Muscle layer of colon (tissue), 2 donors: ENCODE measurements at regions not wholly inside any gene's neighbourhood (a gene's known extent, or its start where the extent isn't known, plus 50 kb on each side); places are given as distances from the start of the nearest gene placed in this dataset.
A peak's percentile ranks its signal among the peaks of the same experiment; 100 is the strongest.
"Not testable (repeated sequence)": the region's sequence is repeated elsewhere in the genome, so short reads cannot be mapped to it uniquely, and the experiment has no call there.

Experiments used
- H3K27ac ChIP-seq: one replicate; pipeline ENCODE4 v1.7.0; 2013; ENCODE audit warnings: low read depth, mild to moderate bottlenecking, low read length, moderate library complexity
- H3K27me3 ChIP-seq, 2 donors: one replicate each; pipeline ENCODE4 v1.7.0; 2013; ENCODE audit warnings: low read length in 2 of 2, mild to moderate bottlenecking in 2 of 2; ENCODE audit not compliant: insufficient read depth in 2 of 2, control insufficient read depth in 1 of 2
- H3K36me3 ChIP-seq: one replicate; pipeline ENCODE4 v1.7.0; 2013; ENCODE audit warnings: mild to moderate bottlenecking, low read length; ENCODE audit not compliant: insufficient read depth
- H3K4me1 ChIP-seq: one replicate; pipeline ENCODE4 v1.7.0; 2013; ENCODE audit warnings: mild to moderate bottlenecking, low read length; ENCODE audit not compliant: insufficient read depth
- H3K4me3 ChIP-seq, 2 donors: one replicate each; pipeline ENCODE4 v1.7.0; 2013; ENCODE audit warnings: low read length in 2 of 2, low read depth in 1 of 2, mild to moderate bottlenecking in 1 of 2, moderate library complexity in 1 of 2
- H3K9ac ChIP-seq: one replicate; pipeline ENCODE4 v1.7.0; 2013; ENCODE audit warnings: low read length
- H3K9me3 ChIP-seq: one replicate; pipeline ENCODE4 v1.7.0; 2013; ENCODE audit warnings: mild to moderate bottlenecking, low read length
- donor health status: abdominal sarcoma.
- donor health status: Adenocarcinoma of cecum.

DNA sequence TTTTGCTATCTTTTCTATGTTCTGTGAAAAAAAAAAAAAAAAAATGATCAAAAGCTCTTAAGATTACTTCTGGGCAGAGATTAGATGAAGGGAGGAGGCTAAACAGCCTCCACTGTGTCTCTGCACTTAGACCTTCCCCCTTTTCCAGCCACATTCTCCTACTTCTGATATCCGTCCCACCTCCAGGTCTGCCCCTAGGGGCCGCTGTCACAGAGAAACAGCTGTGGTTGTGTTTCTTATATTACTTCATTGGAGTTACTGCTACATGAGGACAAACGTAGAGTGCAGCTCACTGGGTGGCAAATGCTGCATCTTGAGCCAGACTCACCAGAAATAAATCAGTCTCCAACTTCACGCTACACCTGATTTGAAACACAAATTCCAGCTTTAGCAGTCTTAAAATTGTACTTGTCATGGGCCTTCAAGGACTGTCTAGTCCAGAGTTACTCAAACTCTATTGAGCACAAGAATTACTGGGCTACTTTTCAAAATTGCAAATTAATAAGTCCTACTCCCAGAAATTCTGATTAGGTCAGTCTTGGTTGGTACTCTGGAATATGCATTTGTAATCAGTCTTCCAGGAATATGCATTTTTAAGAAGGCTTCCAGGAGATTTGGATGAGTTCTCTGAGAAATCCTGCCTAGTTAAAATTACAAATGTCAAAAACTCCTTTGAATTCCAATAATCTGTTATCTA is 125.2 kb upstream of the PTBP2 start:
- Histone ChIP-seq H3K4me3 (no peak overlapping the region), H3K27me3 (no peaks in the 10 kb centered on the region), H3K9me3 (no peaks in the 10 kb centered on the region), H3K36me3 (no peaks in the 10 kb centered on the region), H3K27ac (no peak overlapping the region), H3K4me1 (peaks cover 27% of the 10 kb centered on the region), H3K9ac (no peak overlapping the region)

DNA sequence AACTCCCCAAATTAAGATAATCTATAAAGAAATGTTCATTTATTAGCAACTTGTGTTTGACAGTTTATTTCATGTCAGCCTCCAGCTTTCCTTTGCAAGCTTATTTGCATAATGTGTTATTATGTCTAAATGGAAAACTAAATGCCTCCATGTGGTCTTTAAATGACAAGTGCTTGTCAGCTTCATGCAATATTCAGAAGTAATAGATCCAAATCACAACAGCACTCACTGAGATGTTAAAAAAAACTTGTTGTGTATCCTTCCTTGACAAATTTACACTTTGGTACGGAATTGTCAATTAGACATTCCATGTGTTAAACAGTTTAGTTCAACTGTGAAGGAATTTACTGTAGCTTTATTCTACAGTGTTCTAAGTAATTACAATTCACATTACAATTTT is 124.4 kb upstream of the PTBP2 start:
- peaks cover 27% of the 10 kb centered on the region for H3K4me1 ChIP-seq
- no peak overlapping the region for H3K4me3 ChIP-seq
- H3K27me3 ChIP-seq = no peaks in the 10 kb centered on the region
- H3K9ac ChIP-seq = no peak overlapping the region
- H3K27ac ChIP-seq = no peak overlapping the region
- H3K9me3 ChIP-seq = no peaks in the 10 kb centered on the region
- H3K36me3 ChIP-seq = no peaks in the 10 kb centered on the region

DNA sequence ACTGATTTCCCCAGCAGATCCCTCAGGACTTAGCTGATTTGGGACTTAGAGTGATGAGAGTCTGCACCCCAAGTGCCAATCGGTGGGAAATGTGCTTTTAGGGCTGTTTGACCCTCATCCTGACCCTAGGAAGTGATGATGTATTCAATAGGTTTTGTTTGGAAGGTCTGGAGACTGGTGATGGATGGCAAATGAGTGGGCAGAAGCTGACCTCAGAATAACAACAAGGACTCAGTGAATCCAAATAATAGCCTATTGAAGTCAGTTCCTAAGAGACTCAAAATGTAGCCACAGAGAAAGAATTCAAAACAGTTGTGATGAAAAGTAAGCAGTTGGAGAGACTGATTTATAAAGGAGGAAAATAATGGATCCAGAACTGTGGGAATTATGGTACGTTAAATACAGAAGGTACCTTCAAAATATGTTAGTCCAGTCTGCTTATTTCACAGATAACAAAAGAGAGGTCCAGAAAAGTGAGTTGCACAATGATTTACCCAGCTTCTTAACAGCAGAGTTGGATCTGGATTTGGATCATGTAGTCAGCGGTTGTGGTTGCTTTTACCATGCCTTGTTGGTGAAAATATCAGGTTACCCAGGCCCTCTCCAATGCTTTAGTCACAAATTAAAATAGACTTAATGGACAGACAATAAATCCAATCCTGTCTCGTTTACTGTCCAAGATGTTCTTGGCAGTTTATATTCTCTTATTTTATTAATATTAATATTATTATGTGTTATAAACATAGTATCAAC is 123.0 kb upstream of the PTBP2 start:
- Histone ChIP-seq H3K27ac (no peak overlapping the region), H3K27me3 (no peaks in the 10 kb centered on the region), H3K4me1 (peaks cover 27% of the 10 kb centered on the region), H3K9me3 (no peaks in the 10 kb centered on the region), H3K9ac (no peak overlapping the region), H3K4me3 (peak overlapping the region in 1 of 2 donors; percentile 5), H3K36me3 (no peaks in the 10 kb centered on the region)

DNA sequence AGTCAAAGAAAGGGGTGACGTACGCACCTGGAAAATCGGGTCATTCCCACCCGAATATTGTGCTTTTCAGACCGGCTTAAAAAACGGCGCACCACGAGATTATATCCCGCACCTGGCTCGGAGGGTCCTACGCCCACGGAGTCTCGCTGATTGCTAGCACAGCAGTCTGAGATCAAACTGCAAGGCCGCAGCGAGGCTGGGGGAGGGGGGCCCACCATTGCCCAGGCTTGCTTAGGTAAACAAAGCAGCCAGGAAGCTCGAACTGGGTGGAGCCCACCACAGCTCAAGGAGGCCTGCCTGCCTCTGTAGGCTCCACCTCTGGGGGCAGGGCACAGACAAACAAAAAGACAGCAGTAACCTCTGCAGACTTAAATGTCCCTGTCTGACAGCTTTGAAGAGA is 117.0 kb upstream of the PTBP2 start:
- not testable (repeated sequence) for H3K4me1 ChIP-seq, H3K4me3 ChIP-seq, H3K27ac ChIP-seq, H3K9ac ChIP-seq, H3K9me3 ChIP-seq, H3K27me3 ChIP-seq, H3K36me3 ChIP-seq

DNA sequence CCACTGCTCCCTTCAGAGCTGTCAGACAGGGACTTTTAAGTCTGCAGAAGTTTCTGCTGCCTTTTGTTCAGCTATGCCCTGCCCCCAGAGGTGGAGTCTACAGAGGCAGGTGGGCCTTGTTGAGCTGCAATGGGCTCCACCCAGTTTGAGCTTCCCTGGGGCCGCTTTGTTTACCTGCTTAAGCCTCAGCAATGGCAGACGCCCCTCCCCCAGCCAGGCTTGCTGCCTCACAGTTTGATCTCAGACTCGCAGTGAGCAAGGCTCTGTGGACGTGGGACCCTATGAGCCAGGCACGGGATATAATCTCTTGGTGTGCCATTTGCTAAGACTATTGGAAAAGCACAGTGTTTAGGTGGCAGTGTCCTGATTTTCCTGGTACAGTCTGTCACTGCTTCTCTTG is 104.2 kb upstream of the PTBP2 start:
- not testable (repeated sequence) for H3K4me3 ChIP-seq, H3K4me1 ChIP-seq, H3K36me3 ChIP-seq, H3K9ac ChIP-seq, H3K27me3 ChIP-seq, H3K9me3 ChIP-seq, H3K27ac ChIP-seq

DNA sequence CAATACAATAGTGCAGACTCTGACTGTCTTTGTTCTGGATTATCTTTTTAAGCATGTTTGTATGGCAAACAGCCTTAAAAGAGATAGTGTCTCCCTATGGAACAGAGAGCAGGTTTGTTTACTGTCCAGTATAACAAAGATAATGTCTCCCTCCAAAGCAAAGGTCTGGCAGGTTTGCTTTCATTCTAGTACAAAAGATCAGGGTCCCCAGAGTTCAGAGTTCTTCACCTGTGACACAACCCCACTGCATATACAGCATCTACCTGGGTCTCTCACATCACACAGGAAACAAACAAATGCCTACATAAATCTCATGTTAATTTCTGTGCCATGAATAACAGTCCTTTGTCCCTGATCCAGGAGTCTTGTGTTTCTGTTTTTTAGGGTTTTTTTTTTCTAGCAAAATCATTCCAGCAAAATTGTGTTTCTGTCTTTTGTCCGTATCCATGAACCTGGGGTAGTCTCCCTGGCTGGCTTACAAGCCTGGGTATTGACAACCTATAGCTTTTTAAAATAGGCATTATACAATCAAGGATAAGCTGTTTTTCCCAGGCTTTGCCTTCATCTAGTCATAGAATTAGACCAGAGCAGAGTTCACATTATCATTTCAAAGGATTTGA is 89.4 kb upstream of the PTBP2 start:
- H3K4me1 ChIP-seq = no peaks in the 10 kb centered on the region
- H3K9ac ChIP-seq = no peak overlapping the region
- H3K27ac ChIP-seq = no peak overlapping the region
- H3K9me3 ChIP-seq = no peaks in the 10 kb centered on the region
- no peaks in the 10 kb centered on the region for H3K27me3 ChIP-seq
- H3K36me3 ChIP-seq = no peaks in the 10 kb centered on the region
- H3K4me3 ChIP-seq = no peak overlapping the region

DNA sequence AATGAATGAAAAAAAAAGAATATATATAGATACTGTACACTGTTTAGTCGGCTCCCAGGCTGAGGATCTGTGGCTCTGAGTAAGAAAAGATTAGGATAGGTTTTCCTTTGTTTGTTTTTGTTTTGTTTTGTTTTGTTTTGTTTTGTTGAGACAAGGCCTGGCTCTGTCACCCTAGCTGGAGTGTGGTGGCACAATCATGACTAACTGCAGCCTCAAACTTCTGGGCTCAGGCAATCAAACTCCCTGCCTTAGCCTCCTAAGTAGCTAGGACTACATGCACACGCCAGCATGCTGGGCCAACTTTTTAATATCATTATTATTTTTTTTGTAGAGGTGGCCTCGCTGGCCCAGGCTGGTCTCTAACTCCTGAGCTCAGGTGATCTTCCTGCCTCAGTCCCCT is 87.9 kb upstream of the PTBP2 start:
- no peaks in the 10 kb centered on the region for H3K4me1 ChIP-seq
- no peak overlapping the region for H3K27ac ChIP-seq
- H3K27me3 ChIP-seq = no peaks in the 10 kb centered on the region
- no peak overlapping the region for H3K9ac ChIP-seq
- H3K9me3 ChIP-seq = no peaks in the 10 kb centered on the region
- no peak overlapping the region for H3K4me3 ChIP-seq
- H3K36me3 ChIP-seq = no peaks in the 10 kb centered on the region

DNA sequence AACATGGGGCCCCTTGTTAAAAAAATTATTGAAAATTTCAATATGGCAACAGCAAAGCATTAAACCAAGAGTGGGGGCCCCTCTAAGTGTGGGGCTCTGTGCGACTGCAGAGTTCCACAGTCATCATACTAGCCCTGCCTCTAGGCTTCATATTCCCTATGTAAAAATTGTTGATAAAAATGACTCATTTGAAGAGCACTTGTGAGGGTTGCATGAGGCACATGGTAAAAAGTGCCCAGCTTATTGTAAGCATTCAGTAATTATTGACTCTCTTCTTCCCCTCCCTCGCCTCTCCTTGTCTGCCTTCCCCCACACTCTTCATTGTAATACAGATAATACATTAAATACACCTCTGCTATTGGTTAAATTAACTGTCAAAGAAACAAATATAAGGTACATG is 86.7 kb upstream of the PTBP2 start:
- no peaks in the 10 kb centered on the region for H3K27me3 ChIP-seq
- H3K9me3 ChIP-seq = no peaks in the 10 kb centered on the region
- H3K36me3 ChIP-seq = no peaks in the 10 kb centered on the region
- no peak overlapping the region for H3K9ac ChIP-seq
- no peak overlapping the region for H3K4me3 ChIP-seq
- H3K27ac ChIP-seq = no peak overlapping the region
- H3K4me1 ChIP-seq = no peaks in the 10 kb centered on the region

DNA sequence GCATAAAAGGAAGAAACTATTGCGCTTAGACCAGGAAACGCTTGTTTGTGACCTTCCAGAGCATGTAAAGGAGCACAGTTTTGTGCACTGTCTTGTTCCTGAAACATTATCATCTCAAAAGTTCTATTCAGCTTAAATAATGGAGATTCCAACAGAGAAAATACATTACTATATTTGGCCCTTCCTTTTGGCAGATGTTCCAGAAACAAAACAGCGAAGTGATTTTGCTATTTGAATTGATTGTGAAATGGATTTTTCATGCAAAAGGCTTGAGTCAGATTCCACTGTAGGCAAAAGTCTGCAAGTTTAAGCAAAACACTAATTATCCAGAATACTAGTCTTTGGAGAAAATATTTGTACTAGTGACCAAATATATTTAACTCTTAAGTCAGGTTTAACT is 80.3 kb upstream of the PTBP2 start:
- Histone ChIP-seq H3K4me1 (no peaks in the 10 kb centered on the region), H3K27ac (no peak overlapping the region), H3K36me3 (no peaks in the 10 kb centered on the region), H3K4me3 (no peak overlapping the region), H3K9ac (no peak overlapping the region), H3K27me3 (no peaks in the 10 kb centered on the region), H3K9me3 (no peaks in the 10 kb centered on the region)

DNA sequence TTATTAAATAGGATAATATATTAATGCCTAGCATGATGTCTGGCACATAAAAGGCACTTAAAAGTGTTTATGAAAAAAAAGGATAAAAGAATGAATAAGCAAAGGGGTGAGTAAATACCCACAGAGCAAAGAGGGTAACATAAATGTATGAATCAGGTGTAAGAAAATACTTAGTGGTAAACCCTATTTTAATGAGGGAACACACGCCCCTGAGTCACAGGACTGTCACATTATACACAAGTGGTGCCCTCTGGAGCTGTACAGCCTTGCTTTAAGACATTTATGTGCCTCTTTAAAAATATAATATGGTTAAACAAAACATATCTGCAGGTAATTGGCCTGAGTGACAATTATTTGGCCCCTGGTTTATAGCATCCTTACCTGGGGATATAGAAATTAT is 78.1 kb upstream of the PTBP2 start:
- Histone ChIP-seq H3K4me1 (no peaks in the 10 kb centered on the region), H3K36me3 (no peaks in the 10 kb centered on the region), H3K9ac (no peak overlapping the region), H3K9me3 (no peaks in the 10 kb centered on the region), H3K4me3 (no peak overlapping the region), H3K27ac (no peak overlapping the region), H3K27me3 (no peaks in the 10 kb centered on the region)

DNA sequence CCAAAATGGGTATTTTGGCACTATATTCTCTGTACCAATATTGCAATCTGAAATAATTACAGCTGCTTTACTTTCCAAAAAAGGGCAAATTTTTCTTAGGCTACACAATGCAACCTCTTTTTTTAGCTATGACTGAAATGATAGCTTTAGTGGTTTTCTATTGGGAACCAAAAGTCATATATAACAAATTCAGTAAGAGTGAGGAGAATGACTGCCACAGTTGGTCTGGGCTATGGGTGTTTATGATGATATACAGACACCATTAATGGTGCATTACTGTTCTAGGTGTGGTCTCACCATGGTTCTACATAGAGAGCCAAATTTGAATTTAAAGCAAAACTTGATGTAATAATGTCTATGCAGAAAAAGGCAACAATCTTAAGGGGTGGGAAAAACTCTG is 72.3 kb upstream of the PTBP2 start:
- Histone ChIP-seq H3K36me3 (no peaks in the 10 kb centered on the region), H3K9ac (no peak overlapping the region), H3K27me3 (no peaks in the 10 kb centered on the region), H3K9me3 (no peaks in the 10 kb centered on the region), H3K4me1 (no peaks in the 10 kb centered on the region), H3K4me3 (no peak overlapping the region), H3K27ac (no peak overlapping the region)

DNA sequence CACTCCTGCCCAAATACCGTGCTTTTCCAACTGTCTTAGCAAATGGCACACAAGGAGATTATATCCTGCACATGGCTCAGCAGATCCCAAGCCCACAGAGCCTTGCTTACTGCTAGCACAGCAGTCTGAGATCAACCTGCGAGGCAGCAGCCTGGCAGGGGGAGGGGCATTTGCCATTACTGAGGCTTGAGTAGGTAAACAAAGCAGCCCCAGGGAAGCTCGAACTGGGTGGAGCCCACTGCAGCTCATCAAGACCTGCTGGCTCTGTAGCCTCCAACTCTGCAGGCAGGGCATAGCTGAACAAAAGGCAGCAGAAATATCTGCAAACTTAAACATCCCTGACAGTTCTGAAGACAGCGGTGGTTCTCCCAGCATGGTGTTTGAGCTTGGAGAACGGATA is 70.1 kb upstream of the PTBP2 start:
- H3K27ac ChIP-seq = no peak overlapping the region
- H3K27me3 ChIP-seq = no peaks in the 10 kb centered on the region
- H3K36me3 ChIP-seq = no peaks in the 10 kb centered on the region
- H3K4me3 ChIP-seq = no peak overlapping the region
- no peaks in the 10 kb centered on the region for H3K9me3 ChIP-seq
- H3K4me1 ChIP-seq = no peaks in the 10 kb centered on the region
- H3K9ac ChIP-seq = no peak overlapping the region
